Neuronal stem cell (in vitro differentiated cells): ENCODE measurements at regions not wholly inside any gene's neighbourhood (a gene's known extent, or its start where the extent isn't known, plus 50 kb on each side); places are given as distances from the start of the nearest gene placed in this dataset.

ENCODE experiments used
- DNase-seq: peaks from one replicate; pipeline ENCODE4 v3.0.0-alpha.2; 2013; ENCODE audit warnings: low spot score
- H2AFZ ChIP-seq: one replicate; pipeline ENCODE4 v1.6.1; 2013; ENCODE audit warnings: mild to moderate bottlenecking, low read length, inconsistent platforms
- H2AK5ac ChIP-seq: 2 replicates; pipeline ENCODE4 v1.6.1; 2013; ENCODE audit warnings: low read depth, mild to moderate bottlenecking, inconsistent platforms, low read length, moderate library complexity, mixed read lengths
- H2BK120ac ChIP-seq: 2 replicates; pipeline ENCODE4 v1.6.1; 2013; ENCODE audit warnings: low read depth, mild to moderate bottlenecking, inconsistent platforms, low read length, moderate library complexity, mixed read lengths
- H2BK12ac ChIP-seq: one replicate; pipeline ENCODE4 v1.6.1; 2013; ENCODE audit warnings: low read length, inconsistent platforms
- H2BK15ac ChIP-seq: 2 replicates; pipeline ENCODE4 v1.6.1; 2013; ENCODE audit warnings: mild to moderate bottlenecking, low read length, inconsistent platforms, mixed read lengths
- H2BK5ac ChIP-seq: one replicate; pipeline ENCODE4 v1.6.1; 2013; ENCODE audit warnings: inconsistent platforms, mild to moderate bottlenecking, low read length, moderate library complexity
- H3K14ac ChIP-seq: one replicate; pipeline ENCODE4 v1.6.1; 2013; ENCODE audit warnings: low read length, inconsistent platforms
- H3K18ac ChIP-seq: 2 replicates; pipeline ENCODE4 v1.6.1; 2013; ENCODE audit warnings: low read length, inconsistent platforms
- H3K23ac ChIP-seq: 2 replicates; pipeline ENCODE4 v1.6.1; 2013; ENCODE audit warnings: low read depth, mild to moderate bottlenecking, mixed read lengths, low read length, inconsistent platforms; ENCODE audit not compliant: poor library complexity
- H3K27ac ChIP-seq: replicated peaks from 3 replicates; pipeline ENCODE4 v1.5.1; 2013; ENCODE audit warnings: low read length, inconsistent platforms
- H3K27me3 ChIP-seq, 3 experiments: 2 replicates each; pipeline ENCODE4 v1.6.1; 2013; ENCODE audit warnings: low read length in 3 of 3, mild to moderate bottlenecking in 2 of 3, inconsistent platforms in 1 of 3, low read depth in 1 of 3, mixed read lengths in 1 of 3, moderate library complexity in 1 of 3; ENCODE audit not compliant: control insufficient read depth in 3 of 3, insufficient read depth in 3 of 3
- H3K36me3 ChIP-seq, 2 donors: replicated peaks in 1 of 2; 2 replicates each; pipeline ENCODE4 v1.6.1; 2013; ENCODE audit warnings: low read length in 2 of 2; ENCODE audit not compliant: control insufficient read depth in 2 of 2, insufficient read depth in 2 of 2
- H3K4ac ChIP-seq: 2 replicates; pipeline ENCODE4 v1.6.1; 2013; ENCODE audit warnings: inconsistent platforms, mild to moderate bottlenecking, low read length, moderate library complexity
- H3K4me1 ChIP-seq, 2 donors: 1 replicate in 1 of 2; 2 replicates in 1 of 2; pipeline ENCODE4 v1.6.1; 2013; ENCODE audit warnings: low read length in 2 of 2, low read depth in 1 of 2; ENCODE audit not compliant: control insufficient read depth in 2 of 2, insufficient read depth in 1 of 2
- H3K4me2 ChIP-seq: one replicate; pipeline ENCODE4 v1.6.1; 2013; ENCODE audit warnings: mild to moderate bottlenecking, low read length, inconsistent platforms; ENCODE audit not compliant: insufficient read depth, poor library complexity, severe bottlenecking
- H3K4me3 ChIP-seq, 2 donors: 2 replicates each; pipeline ENCODE4 v1.5.1; 2013; ENCODE audit warnings: low read length in 2 of 2, mild to moderate bottlenecking in 2 of 2, inconsistent platforms in 1 of 2, moderate library complexity in 1 of 2
- H3K79me1 ChIP-seq: one replicate; pipeline ENCODE4 v1.6.1; 2013; ENCODE audit warnings: low read depth, mild to moderate bottlenecking, inconsistent platforms, low read length, moderate library complexity
- H3K9ac ChIP-seq: one replicate; pipeline ENCODE4 v1.6.1; 2013; ENCODE audit warnings: mild to moderate bottlenecking, low read depth, low read length, inconsistent platforms; ENCODE audit not compliant: poor library complexity
- H3K9me3 ChIP-seq, 2 donors: replicated peaks in 1 of 2; 2 replicates each; pipeline versions ENCODE3 to v1.6.1; 2013; ENCODE audit warnings: low read length in 2 of 2, mild to moderate bottlenecking in 2 of 2, inconsistent platforms in 1 of 2, low read depth in 1 of 2, mixed read lengths in 1 of 2, moderate library complexity in 1 of 2; ENCODE audit not compliant: control insufficient read depth in 2 of 2, insufficient read depth in 1 of 2
- H4K8ac ChIP-seq: one replicate; pipeline ENCODE4 v1.6.1; 2013; ENCODE audit warnings: low read depth, mild to moderate bottlenecking, inconsistent platforms, low read length, moderate library complexity
- H4K91ac ChIP-seq: one replicate; pipeline ENCODE4 v1.6.1; 2013; ENCODE audit warnings: low read length, low read depth, mild to moderate bottlenecking, inconsistent platforms; ENCODE audit not compliant: poor library complexity
- WGBS, 2 donors: extraction: QIAGEN DNeasy Blood & Tissue Kit; methylation state at CpG; one replicate each; pipeline ENCODE4 v1.1.7; 2013; ENCODE audit warnings: missing lambda C conversion rate in 2 of 2, mixed read lengths in 1 of 2; ENCODE audit not compliant: insufficient read length in 2 of 2, insufficient replicate concordance in 1 of 2; ENCODE audit errors: extremely low coverage in 2 of 2; 5-methylcytosine and 5-hydroxymethylcytosine counted together

GRCh38 chrX:117645639-117646038, 471.0 kb downstream of the KLHL13 start:
- no peak overlapping the region for H2AK5ac ChIP-seq
- no peak overlapping the region for H3K18ac ChIP-seq
- H3K4me2 ChIP-seq: no peak overlapping the region
- no peak overlapping the region for H2BK15ac ChIP-seq
- H2AFZ ChIP-seq: no peak overlapping the region
- H3K4me3 ChIP-seq: no peak overlapping the region
- H4K8ac ChIP-seq: no peak overlapping the region
- H2BK120ac ChIP-seq: no peak overlapping the region
- H3K4me1 ChIP-seq: no peaks in the 10 kb centered on the region
- no peak overlapping the region for H3K27ac ChIP-seq
- WGBS, 2 donors: no CpG with 5 or more reads among the region's 1 CpG
- no peaks in the 10 kb centered on the region for H3K79me1 ChIP-seq
- H3K9ac ChIP-seq: no peak overlapping the region
- no peak overlapping the region for H2BK5ac ChIP-seq
- no peak overlapping the region for H3K14ac ChIP-seq
- no peak overlapping the region for H2BK12ac ChIP-seq
- no peak for DNase-seq
- H3K23ac ChIP-seq: no peak overlapping the region
- H3K9me3 ChIP-seq: no peaks in the 10 kb centered on the region
- H4K91ac ChIP-seq: no peak overlapping the region
- H3K4ac ChIP-seq: no peak overlapping the region
- peaks cover 0 to 2% (median 0%) of the 10 kb centered on the region in 3 experiments for H3K27me3 ChIP-seq
- H3K36me3 ChIP-seq: no peaks in the 10 kb centered on the region

- H2BK12ac ChIP-seq: no peak overlapping the region
- H3K4me1 ChIP-seq: no peaks in the 10 kb centered on the region
- H3K14ac ChIP-seq: no peak overlapping the region
- H3K9me3 ChIP-seq: no peaks in the 10 kb centered on the region
- H2AFZ ChIP-seq: no peak overlapping the region
- no peak overlapping the region for H2AK5ac ChIP-seq
- peaks cover 0 to 2% (median 0%) of the 10 kb centered on the region in 3 experiments for H3K27me3 ChIP-seq
- no peak overlapping the region for H2BK120ac ChIP-seq
- no peaks in the 10 kb centered on the region for H3K79me1 ChIP-seq
- H3K4me2 ChIP-seq: no peak overlapping the region
- H4K91ac ChIP-seq: no peak overlapping the region
- no peak for DNase-seq
- no peak overlapping the region for H3K18ac ChIP-seq
- H2BK5ac ChIP-seq: no peak overlapping the region
- WGBS, 2 donors: no CpG with 5 or more reads among the region's 6 CpGs
- H4K8ac ChIP-seq: no peak overlapping the region
- H3K36me3 ChIP-seq: no peaks in the 10 kb centered on the region
- H3K9ac ChIP-seq: no peak overlapping the region
- H3K4ac ChIP-seq: no peak overlapping the region
- H3K23ac ChIP-seq: no peak overlapping the region
- H3K27ac ChIP-seq: no peak overlapping the region
- no peak overlapping the region for H3K4me3 ChIP-seq
- no peak overlapping the region for H2BK15ac ChIP-seq
Measured at GRCh38 chrX:117641913-117642656, 474.5 kb downstream of the KLHL13 start.

GRCh38 chrX:117636826-117637225, 479.8 kb downstream of the KLHL13 start:
- Histone ChIP-seq H3K4me3 (no peak overlapping the region), H3K14ac (no peak overlapping the region), H3K9me3 (no peaks in the 10 kb centered on the region), H3K4me1 (no peaks in the 10 kb centered on the region), H3K79me1 (no peaks in the 10 kb centered on the region), H2AFZ (no peak overlapping the region), H2BK120ac (no peak overlapping the region), H3K18ac (no peak overlapping the region), H3K36me3 (no peaks in the 10 kb centered on the region), H4K8ac (no peak overlapping the region), H3K27ac (no peak overlapping the region), H2BK15ac (no peak overlapping the region), H4K91ac (no peak overlapping the region), H2BK5ac (no peak overlapping the region), H3K4me2 (no peak overlapping the region), H2BK12ac (no peak overlapping the region), H3K9ac (no peak overlapping the region), H3K4ac (no peak overlapping the region), H2AK5ac (no peak overlapping the region), H3K23ac (no peak overlapping the region), H3K27me3 (no peaks in the 10 kb centered on the region)
- no peak for DNase-seq
- no CpG with 5 or more reads among the region's 1 CpG for WGBS, 2 donors

GRCh38 chrX:117633277-117633676, 483.3 kb downstream of the KLHL13 start:
- H2AK5ac ChIP-seq: no peak overlapping the region
- H2BK5ac ChIP-seq: no peak overlapping the region
- H3K9ac ChIP-seq: no peak overlapping the region
- no peaks in the 10 kb centered on the region for H3K79me1 ChIP-seq
- no peak overlapping the region for H2BK15ac ChIP-seq
- no peak overlapping the region for H3K4me3 ChIP-seq
- no peak overlapping the region for H2AFZ ChIP-seq
- H3K36me3 ChIP-seq: no peaks in the 10 kb centered on the region
- no peak for DNase-seq
- H3K4me2 ChIP-seq: no peak overlapping the region
- H3K18ac ChIP-seq: no peak overlapping the region
- H4K91ac ChIP-seq: no peak overlapping the region
- H3K27me3 ChIP-seq: no peaks in the 10 kb centered on the region
- H3K27ac ChIP-seq: no peak overlapping the region
- H2BK12ac ChIP-seq: no peak overlapping the region
- WGBS, 2 donors: no CpG with 5 or more reads among the region's 1 CpG
- H3K9me3 ChIP-seq: no peaks in the 10 kb centered on the region
- no peak overlapping the region for H3K4ac ChIP-seq
- no peaks in the 10 kb centered on the region for H3K4me1 ChIP-seq
- no peak overlapping the region for H3K14ac ChIP-seq
- H2BK120ac ChIP-seq: no peak overlapping the region
- no peak overlapping the region for H3K23ac ChIP-seq
- H4K8ac ChIP-seq: no peak overlapping the region
